ENCODE measurements at regions not wholly inside any gene's neighbourhood (a gene's known extent, or its start where the extent isn't known, plus 50 kb on each side); places are given as distances from the start of the nearest gene placed in this dataset.

GRCh38 chr6:33967966-33968724, 164.3 kb upstream of the MLN start:
- DNase-seq (ENCODE audit: low spot score), result no peak

- no peak for DNase-seq (ENCODE audit: low spot score)
Measured at GRCh38 chr6:33967265-33967767, 163.5 kb upstream of the MLN start.

GRCh38 chr6:33966536-33966935, 162.7 kb upstream of the MLN start:
- no peak for DNase-seq (ENCODE audit: low spot score)

GRCh38 chr6:33965766-33966165, 162.0 kb upstream of the MLN start:
- no peak for DNase-seq (ENCODE audit: low spot score)

GRCh38 chr6:33964387-33964786, 160.6 kb upstream of the MLN start:
- DNase-seq (ENCODE audit: low spot score), result no peak

GRCh38 chr6:33963136-33963750, 159.4 kb upstream of the MLN start:
- no peak for DNase-seq (ENCODE audit: low spot score)

- DNase-seq (ENCODE audit: low spot score), result no peak
Measured at GRCh38 chr6:33962246-33963027, 158.6 kb upstream of the MLN start.

- no peak for DNase-seq (ENCODE audit: low spot score)
Measured at GRCh38 chr6:33961691-33962090, 157.9 kb upstream of the MLN start.

- no peak for DNase-seq (ENCODE audit: low spot score)
Measured at GRCh38 chr6:33960345-33961313, 156.8 kb upstream of the MLN start.

GRCh38 chr6:33959661-33960344, 156.0 kb upstream of the MLN start:
- DNase-seq (ENCODE audit: low spot score), result no peak

- no peak for DNase-seq (ENCODE audit: low spot score)
Measured at GRCh38 chr6:33959329-33959651, 155.5 kb upstream of the MLN start.

GRCh38 chr6:33958526-33959328, 154.9 kb upstream of the MLN start:
- DNase-seq (ENCODE audit: low spot score), result no peak

GRCh38 chr6:33957892-33958525, 154.2 kb upstream of the MLN start:
- no peak for DNase-seq (ENCODE audit: low spot score)

- no peak for DNase-seq (ENCODE audit: low spot score)
Measured at GRCh38 chr6:33957131-33957891, 153.5 kb upstream of the MLN start.

- DNase-seq (ENCODE audit: low spot score), result no peak
Measured at GRCh38 chr6:33956206-33956605, 152.4 kb upstream of the MLN start.

GRCh38 chr6:33955566-33955965, 151.8 kb upstream of the MLN start:
- no peak for DNase-seq (ENCODE audit: low spot score)

- DNase-seq (ENCODE audit: low spot score), result no peak
Measured at GRCh38 chr6:33954453-33954852, 150.7 kb upstream of the MLN start.

GRCh38 chr6:33953171-33953570, 149.4 kb upstream of the MLN start:
- DNase-seq (ENCODE audit: low spot score), result no peak

GRCh38 chr6:33952016-33952415, 148.2 kb upstream of the MLN start:
- DNase-seq (ENCODE audit: low spot score), result no peak

All from CD4-positive, alpha-beta T cell treated with Interleukin-2 at 100 ng/mL for 4 hours (primary cell).